GM11168 (cell line): ENCODE measurements at regions not wholly inside any gene's neighbourhood (a gene's known extent, or its start where the extent isn't known, plus 50 kb on each side); places are given as distances from the start of the nearest gene placed in this dataset.

ENCODE experiments used
- in situ Hi-C: fragments of 300-500 bp; cut with MboI; formaldehyde crosslinking; loops from one replicate; pipeline ENCODE4 v1.12.0; 2022; ENCODE audit warnings: low sequenced_read_pairs; ENCODE audit not compliant: unreplicated experiment

DNA sequence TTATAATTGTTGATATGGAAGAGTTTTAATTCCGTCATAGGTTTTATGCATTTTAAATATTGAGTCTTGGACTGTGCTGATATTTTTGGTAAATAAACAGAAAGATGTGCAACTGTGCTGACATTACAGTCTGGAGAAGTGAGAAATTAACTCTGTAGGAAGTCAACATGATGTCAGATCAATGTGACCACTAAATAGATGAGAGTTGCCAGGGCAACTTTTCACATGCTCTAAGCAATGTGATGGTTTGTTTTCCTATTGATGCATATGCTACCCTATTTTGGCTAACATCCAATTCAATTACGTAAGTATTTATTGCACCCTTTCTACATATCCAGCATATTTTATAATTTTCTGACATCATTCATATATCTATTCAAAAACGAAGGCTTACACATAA, 1109.3 kb downstream of the TSN start:
- in situ Hi-C loops, result no loop called here

DNA sequence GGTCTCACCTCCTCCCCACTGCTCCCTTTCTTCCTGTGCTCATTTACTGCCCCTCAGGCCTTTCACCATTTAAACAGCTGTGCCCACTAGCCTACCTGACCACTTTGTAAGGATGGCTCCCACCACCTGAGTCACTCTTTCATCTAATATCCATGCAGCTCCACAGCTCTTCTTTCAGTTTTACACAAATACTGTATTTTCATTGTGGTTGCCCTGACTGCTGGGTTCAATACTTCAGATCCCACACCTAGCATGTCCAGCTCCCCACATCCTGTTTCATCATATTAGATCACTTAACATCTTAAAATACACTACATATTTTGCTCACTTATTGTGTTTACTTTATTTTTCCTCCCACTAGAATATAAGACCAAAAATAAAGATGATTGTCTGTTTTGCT, 1110.6 kb downstream of the TSN start:
- in situ Hi-C loops, result no loop called here

DNA sequence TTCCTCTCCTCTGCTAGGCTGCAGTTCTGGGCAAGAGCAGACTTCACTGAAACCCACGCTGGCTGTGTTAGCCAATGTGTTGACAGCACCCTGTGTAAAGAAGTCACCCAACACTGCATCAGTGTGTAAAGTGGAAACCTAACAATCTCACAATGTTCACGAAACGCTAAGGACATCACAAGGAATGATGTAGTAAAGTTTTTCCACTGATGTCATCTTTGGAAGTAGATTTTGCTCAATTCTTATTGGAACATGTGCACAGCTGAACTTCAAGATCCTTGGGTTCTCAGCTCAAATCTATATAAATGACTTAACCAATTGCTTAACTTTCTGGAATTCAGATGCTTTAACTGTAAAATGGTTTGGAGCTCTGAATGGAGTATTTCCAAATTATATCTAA, 1112.5 kb downstream of the TSN start:
- in situ Hi-C loops, result no loop called here

DNA sequence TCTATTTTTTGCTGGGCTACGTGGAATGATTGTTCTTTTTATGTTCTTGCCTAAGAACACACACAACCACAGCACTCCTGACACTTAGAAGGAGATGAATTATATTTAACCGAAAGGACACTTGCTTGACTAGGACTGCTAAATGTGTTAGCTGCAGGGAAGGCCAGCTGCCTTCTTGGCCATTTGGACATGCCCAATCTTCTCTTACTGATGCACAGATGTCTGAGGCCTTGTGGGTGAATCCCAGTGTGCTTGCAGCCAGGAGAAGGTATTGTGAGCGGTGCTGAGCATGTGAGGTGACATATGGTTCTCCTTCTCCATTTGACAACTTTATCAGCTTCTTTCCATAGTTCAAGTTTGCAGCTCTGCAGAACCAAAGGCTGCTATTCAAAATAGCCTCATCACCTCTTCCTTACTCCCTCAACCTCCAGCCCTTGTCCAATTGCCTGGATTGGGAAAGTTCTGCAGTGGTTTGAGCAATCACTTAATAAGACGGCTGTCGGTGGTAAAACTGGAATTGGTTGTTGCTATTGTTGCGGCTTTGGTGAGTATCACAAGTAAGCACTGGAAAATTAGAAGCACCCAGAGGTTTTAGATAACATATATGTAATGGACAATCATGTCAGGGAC, 1113.3 kb downstream of the TSN start:
- in situ Hi-C loops, result no loop called here

DNA sequence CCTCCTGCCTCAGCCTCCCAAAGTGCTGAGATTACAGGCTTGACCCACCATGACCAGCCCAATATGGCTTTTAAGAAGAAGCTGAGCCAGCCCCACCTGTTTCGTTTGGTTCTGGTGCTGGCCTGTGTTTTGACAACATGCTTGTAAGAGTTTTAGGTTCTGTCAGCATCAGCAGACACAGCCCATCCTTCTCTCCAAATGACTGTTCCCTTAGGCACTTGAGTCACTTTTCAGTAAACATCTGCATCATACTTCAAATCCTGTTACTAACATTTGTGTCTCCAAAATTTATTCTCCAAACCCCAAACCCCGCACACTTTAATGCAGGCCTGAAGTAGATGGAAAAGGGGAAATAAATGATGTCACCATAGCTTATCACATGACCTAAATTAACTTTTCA, 1118.5 kb downstream of the TSN start:
- in situ Hi-C loops, result no loop called here

DNA sequence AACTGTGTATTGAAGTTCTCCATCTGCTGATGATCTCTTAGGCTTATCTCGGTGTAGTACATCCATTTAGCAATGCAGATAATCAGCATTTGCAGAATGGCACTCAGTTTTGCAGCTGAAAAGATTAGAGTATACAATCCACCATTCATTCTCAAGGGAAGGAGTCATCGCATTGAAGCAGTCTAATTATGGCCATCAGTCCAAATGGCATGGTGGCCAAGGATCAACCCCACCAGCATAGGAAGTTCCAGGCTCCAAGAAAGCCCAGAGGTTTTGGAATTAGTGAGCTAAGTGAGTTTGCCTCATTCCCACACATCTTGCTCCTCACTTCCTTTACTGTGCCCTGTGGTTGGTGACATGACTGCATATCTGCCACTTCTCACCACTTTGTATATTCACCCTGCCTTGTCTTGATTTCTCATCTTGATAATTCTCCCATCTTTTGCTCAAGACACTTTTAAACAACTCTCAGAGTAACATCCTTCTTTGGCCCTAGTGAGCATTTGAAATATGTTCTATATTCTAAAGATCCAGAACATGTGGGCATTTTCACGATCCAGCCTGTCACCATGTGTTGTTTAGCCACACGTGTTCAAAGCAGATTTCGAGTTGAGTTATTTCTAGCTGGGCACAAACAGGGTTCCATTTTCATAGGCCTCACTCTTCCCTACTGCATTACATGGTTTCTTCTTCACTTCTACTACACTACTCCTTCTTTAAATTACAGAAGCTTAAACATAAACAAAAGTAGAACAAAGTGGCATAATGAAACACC, 1119.8 kb downstream of the TSN start:
- in situ Hi-C loops, result no loop called here

DNA sequence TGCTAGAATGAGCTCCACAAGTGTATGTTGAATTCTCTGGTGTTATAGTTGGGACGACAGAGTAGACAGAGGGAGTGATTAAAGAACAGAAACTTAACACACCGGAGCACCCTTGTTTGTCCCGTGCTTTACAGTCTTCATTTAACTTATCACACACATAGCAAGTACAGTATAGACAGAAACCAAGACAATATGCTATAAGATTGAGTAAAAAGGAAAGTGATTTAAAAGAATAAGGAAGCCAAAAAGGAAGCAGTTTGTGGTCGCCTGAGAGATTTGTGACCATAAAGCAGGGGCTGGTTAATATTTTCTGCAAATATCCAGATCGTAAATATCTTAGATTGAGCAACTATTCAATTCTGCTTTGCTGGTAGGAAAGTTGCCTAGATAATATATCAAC, 1128.4 kb downstream of the TSN start:
- in situ Hi-C loops, result no loop called here

DNA sequence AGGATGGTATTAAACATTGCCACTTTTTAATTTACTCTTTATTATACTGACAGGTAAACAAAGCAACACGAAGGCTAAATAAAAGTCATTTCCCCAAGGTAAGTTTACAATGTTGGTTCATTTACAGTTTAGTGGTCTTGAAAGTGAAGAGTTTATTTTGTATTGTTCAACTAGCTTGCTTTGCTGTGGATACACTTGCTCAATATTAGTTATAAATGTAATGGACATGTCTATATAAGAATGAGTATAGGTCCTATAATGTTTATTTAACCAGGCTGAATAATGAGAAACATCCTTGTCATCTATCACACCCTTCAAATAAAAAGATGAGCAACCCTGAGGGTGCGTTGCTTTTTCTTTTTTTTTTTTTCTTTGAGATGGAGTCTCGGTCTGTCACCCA, 1129.4 kb downstream of the TSN start:
- in situ Hi-C loops, result no loop called here

DNA sequence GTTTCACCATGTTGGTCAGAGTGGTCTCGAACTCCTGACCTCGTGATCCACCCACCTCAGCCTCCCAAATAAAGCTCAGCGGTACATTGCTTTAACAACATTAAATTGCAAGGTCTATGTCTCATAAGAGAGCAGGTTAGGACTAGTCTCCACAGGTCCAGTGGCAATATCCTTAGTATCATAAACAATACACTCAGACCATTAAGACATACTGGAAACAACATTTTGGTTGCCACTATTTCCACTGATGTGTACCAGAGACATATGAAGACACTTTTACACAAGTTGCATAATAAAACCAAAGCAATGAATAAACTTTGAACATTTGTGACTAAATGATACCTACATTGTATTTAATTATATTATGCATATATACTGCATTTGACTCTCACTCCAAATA, 1130.0 kb downstream of the TSN start:
- in situ Hi-C loops, result no loop called here

DNA sequence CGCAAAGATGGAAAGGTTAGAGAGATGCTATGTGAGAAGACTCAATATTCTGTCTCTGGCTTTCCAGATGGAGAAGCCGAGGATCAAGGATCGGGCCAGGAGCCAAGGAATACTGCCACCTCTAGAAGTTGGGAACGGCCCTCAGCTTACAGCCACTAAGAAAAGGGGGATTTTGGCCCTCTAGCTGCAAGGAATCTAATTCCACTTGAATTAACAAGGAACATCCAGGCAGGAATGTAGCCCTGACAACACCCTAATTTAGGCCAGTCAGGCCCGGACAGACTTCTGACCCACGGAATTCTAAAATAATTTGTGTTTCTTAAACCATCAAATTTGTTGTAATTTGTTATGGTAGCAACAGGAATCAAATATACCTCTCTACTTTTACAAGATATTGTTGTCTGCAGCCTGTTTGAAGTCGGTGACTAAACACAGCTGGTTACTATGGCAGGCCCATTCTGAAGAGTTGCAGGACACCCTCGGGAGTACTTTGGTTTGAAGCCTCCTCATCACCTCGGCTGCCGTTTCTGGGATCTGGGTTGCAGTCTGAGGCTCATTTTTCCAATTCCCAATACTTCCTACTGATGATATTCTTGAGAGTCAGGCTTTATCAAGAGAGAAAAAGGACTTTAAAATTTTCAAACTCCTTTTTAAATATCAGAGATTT, 1131.2 kb downstream of the TSN start:
- in situ Hi-C loops, result no loop called here

DNA sequence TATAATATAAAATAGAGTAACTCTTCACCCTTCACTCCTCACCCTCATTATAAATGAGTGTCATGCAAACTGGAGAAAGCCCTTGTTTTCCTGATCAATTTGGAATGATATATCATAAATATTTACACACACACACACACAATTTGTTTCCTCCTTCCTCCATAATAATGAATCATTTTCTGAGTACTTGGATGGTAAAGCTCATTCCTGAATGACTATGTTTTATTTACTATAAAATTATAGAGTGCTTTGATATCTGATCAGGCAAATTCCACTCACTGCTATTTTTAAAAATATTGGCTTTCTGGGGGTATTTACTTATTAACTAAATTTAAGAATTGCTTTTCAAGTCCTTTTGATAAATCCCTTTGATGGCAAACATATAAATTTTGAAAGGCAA, 1125.5 kb upstream of the CNTNAP5 start:
- in situ Hi-C loops, result no loop called here

DNA sequence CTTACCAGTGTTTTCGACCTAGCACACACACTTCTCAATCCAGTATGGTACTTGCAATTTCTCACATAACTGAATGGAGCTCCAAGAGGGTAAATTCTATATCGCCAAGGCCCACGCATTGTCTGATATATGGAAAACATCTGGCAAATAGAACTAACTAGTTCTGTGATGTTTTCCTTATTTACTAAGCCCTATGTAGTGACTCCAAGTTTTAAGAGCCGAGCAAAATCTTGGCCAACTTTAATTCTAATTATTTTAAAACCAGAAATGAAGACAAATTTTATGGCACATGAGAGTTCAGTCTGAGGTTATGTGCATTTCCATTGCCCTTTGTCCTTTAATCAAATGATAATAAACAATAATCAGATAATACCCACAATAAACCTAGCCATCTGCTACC, 1119.7 kb upstream of the CNTNAP5 start:
- in situ Hi-C loops, result no loop called here

DNA sequence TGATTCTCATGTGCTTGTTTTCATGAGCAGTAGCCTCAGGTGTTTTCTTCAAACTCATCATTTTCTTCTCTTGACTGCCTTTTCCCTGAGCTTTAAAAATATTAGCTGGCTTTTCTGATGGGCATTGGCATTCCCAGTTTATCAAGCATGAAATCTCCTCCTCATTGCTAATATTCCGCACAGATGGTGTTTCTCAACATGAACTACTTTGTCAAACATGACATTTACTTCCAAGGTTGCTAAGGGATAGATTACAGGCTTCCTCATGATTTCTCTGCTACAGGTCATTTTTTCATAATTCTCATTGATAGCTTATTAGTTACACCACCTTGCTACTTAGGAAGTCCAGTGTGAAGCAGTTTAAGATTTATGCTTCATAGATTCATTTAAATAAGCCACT, 1116.9 kb upstream of the CNTNAP5 start:
- in situ Hi-C loops, result no loop called here

DNA sequence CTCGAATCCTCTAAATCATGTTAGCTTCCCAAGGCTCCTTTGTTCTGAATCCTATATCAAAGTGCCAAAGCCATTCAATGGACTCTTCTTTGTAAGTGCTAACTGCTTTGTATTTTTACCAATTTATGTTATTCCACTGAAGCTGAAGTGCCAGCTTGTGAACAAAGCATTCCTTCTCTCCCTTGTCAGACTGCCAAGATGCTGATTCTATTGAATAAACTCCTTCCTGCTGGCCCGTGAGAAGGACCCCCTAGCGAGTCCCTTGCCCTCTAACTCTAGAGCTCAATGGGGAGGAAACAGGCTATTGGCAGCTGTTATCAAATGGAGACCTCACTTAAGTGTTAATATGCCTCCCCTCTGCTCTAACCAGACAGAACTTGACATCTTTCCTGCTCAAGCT, 1097.9 kb upstream of the CNTNAP5 start:
- in situ Hi-C loops, result no loop called here

DNA sequence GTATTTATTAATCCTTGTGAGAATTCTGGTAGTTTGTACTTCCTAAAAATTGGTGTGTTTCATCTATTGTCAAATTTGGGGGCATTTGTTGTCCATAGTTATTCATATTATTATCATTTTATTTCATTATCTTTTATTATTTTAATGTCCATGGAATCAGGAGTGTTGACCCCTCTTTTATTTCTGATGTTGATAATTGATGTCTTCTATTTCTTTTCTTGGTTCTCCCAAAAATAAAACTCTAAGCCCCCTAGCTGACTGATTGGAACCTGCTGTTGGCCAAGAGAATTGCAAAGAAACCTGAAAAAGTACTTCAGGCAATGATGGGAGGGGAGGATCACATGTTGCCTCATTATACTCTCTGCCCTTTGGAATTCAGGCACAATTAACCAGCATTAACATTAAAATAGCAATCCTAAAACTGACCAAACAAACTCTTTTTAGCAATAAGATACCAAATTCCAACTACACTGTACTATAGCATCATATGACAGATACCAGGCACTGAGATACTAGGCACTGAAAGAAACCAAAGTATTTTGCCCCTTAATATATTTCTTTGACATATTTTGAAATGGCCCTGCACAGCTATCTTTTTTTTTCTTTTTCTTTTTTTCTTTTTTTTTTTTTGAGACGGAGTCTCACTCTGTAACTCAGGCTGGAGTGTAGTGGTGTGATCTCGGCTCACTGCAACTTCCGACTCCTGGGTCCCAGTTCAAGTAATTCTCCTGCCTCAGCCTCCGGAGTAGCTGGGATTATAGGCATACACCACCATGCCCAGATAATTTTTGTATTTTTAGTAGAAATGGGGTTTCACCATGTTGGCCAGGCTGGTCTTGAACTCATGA, 1097.2 kb upstream of the CNTNAP5 start:
- in situ Hi-C loops, result no loop called here

DNA sequence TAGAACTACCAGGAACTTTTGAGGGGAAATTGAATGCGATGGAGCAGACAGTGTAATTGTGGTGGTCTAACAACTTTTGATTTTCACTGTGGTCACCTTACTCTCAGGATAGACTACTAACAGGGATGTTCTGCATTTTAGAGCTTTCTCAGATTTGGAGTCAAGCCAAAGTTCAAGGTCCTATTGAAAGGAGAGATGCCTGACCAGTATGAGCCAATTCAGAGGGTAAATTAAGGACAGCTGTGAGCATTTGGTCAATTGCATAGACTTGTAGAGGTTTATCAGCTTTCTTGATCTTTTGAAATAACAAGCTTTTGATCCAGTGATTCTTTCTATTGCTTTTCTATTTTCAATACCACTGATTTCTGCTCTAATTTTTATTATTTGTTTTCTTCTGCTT, 1095.7 kb upstream of the CNTNAP5 start:
- in situ Hi-C loops, result no loop called here

DNA sequence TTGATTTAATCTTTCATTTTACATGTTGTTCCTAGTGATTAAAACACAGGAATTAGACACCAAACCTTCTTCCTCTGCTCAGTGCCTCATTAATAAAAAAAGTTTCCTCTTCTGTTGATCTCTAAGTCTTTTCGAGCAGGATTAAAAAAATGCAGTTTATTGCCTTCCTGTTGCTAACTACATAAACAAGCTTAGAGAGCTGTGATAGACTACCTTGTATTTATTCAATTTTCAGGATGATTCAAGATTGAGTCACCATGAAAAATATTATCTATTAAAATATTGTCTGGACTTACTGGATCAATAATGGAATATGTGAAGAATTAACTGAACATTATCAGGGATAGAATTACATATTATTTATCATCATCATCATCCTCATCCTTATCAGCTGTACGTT, 1089.6 kb upstream of the CNTNAP5 start:
- in situ Hi-C loops, result no loop called here

DNA sequence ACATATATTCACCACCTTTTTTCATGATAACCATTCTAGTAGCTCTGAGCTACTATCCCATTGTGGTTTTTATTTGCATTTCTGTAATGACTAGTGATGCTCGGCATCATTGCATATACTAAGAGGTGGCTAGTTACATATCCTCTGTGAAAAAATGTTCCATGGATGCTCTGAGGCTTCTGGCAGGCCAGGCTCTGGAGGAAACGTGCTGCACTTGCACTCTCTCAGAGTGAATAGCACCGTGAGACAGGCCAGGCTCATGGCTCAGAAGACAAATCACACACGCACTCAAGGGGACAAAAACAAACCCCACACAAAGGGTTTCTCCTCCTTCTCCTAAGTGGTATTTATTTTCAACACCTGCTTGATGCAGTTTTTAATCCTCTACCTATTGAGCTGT, 1085.3 kb upstream of the CNTNAP5 start:
- in situ Hi-C loops, result no loop called here

DNA sequence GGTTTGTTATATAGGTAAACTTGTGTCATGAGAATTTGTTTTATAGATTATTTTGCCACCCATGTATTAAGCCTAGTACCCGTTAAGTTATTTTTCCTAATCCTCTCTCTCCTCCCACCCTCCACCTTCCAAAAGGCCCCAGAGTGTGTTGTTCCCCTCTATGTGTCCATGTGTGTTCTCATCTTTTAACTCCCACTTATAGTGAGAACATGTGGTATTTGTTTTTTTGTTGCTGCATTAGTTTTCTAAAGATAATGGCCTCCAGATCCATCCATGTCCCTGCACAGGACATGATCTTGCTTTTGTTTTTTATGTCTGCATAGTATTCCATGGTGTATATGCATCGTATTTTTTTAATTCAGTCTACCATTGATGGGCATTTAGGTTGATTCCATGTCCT, 1075.6 kb upstream of the CNTNAP5 start:
- in situ Hi-C loops, result no loop called here

DNA sequence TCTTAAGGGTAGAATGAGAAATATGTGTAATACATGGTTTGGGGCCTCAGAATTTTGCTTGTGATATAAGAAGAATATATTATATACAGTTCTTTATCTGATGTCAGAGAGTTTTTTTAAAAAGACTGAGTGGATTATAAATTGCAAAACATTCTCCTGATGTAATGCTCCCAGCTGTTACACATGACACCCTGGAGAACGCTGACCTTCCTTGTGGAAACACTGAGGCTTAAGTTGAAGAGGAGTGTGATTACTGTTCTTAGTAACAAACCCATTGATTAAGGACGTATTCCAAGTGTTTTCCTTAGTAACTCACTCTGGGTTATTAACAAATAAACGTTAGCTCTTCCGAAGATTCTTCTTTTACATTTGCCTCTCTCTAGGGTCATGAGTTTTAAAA, 1069.3 kb upstream of the CNTNAP5 start:
- in situ Hi-C loops, result no loop called here
